ELR (cell line): ENCODE measurements at regions not wholly inside any gene's neighbourhood (a gene's known extent, or its start where the extent isn't known, plus 50 kb on each side); places are given as distances from the start of the nearest gene placed in this dataset.
"Not testable (repeated sequence)": the region's sequence is repeated elsewhere in the genome, so short reads cannot be mapped to it uniquely, and the experiment has no call there.

Experiments used
- DNase-seq: peaks from one replicate; pipeline ENCODE4 v3.0.0-alpha.2; 2015; ENCODE audit warnings: low read depth

DNA sequence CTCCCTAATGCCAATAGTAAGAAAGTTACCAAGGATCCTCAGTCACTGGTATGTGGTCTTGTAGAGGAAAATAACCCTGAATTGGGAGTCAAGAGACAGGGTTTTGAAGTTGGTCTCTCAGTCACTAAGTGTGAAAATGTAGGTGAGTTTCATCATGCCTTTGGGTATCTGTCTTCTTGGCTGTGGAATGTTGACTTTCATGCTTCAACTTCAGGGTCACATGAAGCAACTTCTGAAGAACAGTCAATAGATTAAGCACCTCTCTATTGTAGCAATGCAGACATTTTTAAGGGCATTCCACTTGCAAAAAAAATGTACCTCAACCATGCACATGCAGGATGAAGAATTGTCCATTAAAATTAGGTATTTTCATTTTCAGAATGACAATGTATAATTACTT is 194.6 kb downstream of the CSNK1G3 start:
- DNase-seq = no peak

- DNase-seq = peak; percentile 51
These were observed 193.8 kb downstream of the CSNK1G3 start for GRCh38 chr5:123705741-123706140.

- DNase-seq = no peak
These were observed 189.7 kb downstream of the CSNK1G3 start for GRCh38 chr5:123701511-123702200.

DNA sequence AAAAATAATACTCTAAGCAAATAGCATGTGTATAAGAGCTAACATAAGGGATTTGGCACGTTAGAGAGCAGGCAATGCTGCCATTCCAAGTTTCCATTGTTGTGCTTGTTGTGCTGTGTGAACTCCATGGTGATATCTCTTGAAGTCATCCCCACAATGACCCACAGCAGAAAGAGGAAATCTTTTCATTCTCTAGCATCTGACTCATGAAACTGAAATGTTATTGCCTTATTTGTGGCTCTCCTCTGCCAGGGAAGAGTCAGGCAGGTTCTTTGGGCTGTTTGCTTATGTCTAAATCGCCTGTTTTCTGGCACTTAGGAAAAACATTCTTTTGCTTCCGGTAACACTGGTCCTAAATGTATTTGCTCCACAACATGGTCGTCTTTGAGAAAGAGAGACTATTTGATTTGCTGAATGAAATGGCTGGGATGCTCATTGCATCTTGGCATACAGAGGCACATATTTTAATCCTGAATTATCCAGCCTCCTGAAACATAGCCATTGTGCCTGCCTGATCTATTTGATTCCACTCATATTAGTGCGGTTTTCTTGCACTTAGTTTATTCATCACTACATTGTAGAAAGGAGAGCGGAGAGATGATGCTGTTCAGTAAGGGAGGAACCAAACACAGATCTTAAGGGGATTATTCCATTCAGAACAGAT is 188.8 kb downstream of the CSNK1G3 start:
- DNase-seq = peak; percentile 92

- no peak for DNase-seq
These were observed 187.6 kb downstream of the CSNK1G3 start for GRCh38 chr5:123699571-123699970.

- DNase-seq = not testable (repeated sequence)
These were observed 187.0 kb downstream of the CSNK1G3 start for GRCh38 chr5:123698937-123699336.

DNA sequence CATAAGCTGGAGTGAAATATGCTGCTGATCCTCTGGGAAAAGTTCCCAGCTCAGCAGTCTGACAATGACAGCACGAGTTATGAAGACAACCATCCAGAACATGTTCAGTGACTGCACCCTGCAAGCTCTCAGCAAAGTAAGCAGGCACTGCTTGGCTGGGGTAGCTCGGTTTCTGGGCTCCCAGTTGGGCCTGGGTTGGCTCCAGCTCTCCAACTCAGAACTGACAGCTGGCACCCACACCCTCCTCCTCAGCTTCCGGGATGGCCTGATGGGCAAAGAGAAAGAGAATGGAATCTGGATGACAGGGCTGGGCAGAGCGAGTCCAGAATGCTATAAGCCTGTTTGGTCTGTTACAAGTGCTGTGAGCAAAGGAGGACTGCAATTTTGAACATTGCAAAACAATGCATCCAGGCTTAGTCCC is 185.0 kb downstream of the CSNK1G3 start:
- no peak for DNase-seq

DNA sequence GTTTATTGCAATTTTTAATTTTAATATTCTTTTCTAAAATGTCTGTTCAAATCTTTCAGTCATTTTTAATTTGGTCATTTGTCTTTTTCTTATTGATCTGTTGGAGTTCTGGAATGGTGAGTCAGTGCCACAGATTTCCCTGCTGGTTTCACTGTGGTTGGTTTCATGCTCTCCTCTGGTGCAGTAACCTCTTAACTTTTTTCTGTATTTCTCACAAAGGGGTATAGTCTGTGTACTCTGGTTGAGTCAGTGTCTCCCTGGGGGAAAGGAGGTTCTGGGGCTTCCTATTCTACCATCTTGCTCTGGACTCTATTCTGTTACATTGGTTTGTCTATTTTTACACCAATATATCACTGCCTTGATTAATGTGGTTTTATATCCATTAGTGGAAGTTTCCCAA is 178.8 kb downstream of the CSNK1G3 start:
- peak; percentile 34 for DNase-seq

DNA sequence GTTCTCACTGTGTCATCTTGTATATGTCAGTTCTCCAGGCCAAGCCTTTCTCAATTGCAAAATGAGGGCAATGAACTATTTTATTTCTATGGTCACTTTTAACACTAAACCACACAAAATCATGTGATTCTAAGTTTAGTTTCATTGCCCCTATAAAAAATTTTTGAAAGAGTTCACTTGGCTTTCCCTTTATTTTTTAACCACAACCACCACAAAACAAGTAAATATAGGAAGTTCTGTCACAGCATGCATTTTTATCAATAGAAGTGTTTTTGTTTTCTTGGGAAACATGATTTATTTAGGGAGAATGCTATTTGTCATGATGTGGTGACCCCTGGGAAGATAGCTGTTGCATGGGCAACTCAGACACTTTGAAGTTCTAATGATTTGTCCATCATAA is 169.1 kb downstream of the CSNK1G3 start:
- DNase-seq = no peak

DNA sequence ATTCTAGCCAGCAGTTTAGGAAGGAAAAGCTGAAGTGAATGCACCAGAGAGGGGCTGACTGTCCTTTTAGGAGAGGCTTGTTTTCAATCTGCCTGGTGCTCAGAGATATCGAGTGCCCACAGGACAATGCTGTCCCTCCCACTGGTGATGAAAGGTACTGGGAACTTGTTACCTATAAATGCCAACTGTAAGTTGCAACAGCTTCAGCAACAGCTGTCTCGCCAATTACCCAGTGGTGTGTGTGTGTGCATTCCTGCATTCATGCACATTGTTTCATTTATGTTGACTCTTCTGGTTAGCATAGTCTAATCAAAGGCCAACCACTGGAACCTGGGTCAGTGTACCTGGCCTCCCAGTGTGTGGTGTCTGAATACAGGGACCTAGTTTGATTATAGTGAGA is 161.1 kb downstream of the CSNK1G3 start:
- no peak for DNase-seq

- DNase-seq = no peak
These were observed 159.9 kb downstream of the CSNK1G3 start for GRCh38 chr5:123671711-123672456.

- peak; percentile 65 for DNase-seq
These were observed 159.1 kb downstream of the CSNK1G3 start for GRCh38 chr5:123671042-123671441.
